ENCODE measurements at regions not wholly inside any gene's neighbourhood (a gene's known extent, or its start where the extent isn't known, plus 50 kb on each side); places are given as distances from the start of the nearest gene placed in this dataset.

DNA sequence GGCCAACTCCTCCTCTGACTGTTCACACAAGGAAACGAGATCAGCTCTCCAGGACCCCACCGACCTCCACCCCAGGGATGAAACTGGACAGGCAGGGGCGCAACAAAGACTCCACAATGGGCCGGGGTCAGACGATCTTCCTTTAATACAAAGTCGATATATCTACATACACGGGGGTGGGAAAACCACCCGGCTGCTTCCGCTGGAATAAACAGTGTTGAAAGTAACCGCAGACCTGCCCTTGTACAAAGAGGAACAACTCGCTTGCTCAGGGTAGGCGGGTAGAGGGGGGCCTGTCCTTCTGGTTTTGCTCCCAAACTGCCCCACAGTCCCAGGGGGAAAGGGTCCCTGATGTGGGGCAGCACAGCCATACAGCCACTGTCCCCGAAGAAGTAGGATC, 135.2 kb downstream of the PTPRS start:
- Histone ChIP-seq H3K4me1 (ENCODE audit: insufficient read depth, low read length) (no peaks in the 10 kb centered on the region), H3K9me3 (ENCODE audit: control insufficient read depth in 1 of 2, low read length in 2 of 2) (peaks cover 0 to 7% of the 10 kb centered on the region in 2 donors), H3K4me3 (ENCODE audit: low read length in 2 of 2) (no peak overlapping the region), H3K36me3 (ENCODE audit: insufficient read depth, low read length) (no peaks in the 10 kb centered on the region), H3K27ac (ENCODE audit: low read depth, low read length) (no peak overlapping the region), H3K27me3 (ENCODE audit: insufficient read depth, low read length) (no peaks in the 10 kb centered on the region)
- POLR2A ChIA-PET (ENCODE audit: partially characterized antibody): no interaction called here
- DNase-seq: peak in 1 of 5 donors; percentile 3
- H3K27ac Mint-ChIP-seq: peak overlapping the region in 1 of 7 donors; percentile 68
- H3K9me3 Mint-ChIP-seq: peaks cover 0 to 36% (median 23%) of the 10 kb centered on the region in 8 donors
- peak overlapping the region in 5 of 8 donors; percentile 21 to 70 (median 61) for H3K4me3 Mint-ChIP-seq
- intact Hi-C loops (cut with micrococcal nuclease): no loop called here
- CTCF ChIA-PET (ENCODE audit: partially characterized antibody): interaction anchor here (0.7 kb wide), 1 partner anchor 1138 kb away, joined by 3 read pairs; no protein-coding TSS in a partner anchor
- peaks cover 1 to 4% of the 10 kb centered on the region in 2 donors for H3K36me3 Mint-ChIP-seq
- peaks cover 0 to 7% (median 0%) of the 10 kb centered on the region in 4 donors for H3K4me1 Mint-ChIP-seq
- H3K27me3 Mint-ChIP-seq: no peaks in the 10 kb centered on the region

- Histone ChIP-seq H3K4me1 (ENCODE audit: insufficient read depth, low read length) (no peaks in the 10 kb centered on the region), H3K27me3 (ENCODE audit: insufficient read depth, low read length) (no peaks in the 10 kb centered on the region), H3K36me3 (ENCODE audit: insufficient read depth, low read length) (no peaks in the 10 kb centered on the region), H3K27ac (ENCODE audit: low read depth, low read length) (no peak overlapping the region), H3K9me3 (ENCODE audit: control insufficient read depth in 1 of 2, low read length in 2 of 2) (peaks cover 0 to 7% of the 10 kb centered on the region in 2 donors), H3K4me3 (ENCODE audit: low read length in 2 of 2) (no peak overlapping the region)
- intact Hi-C loops (cut with micrococcal nuclease): no loop called here
- Mint-ChIP-seq H3K27ac (no peak overlapping the region), H3K4me1 (peaks cover 0 to 7% (median 0%) of the 10 kb centered on the region in 4 donors), H3K9me3 (peaks cover 0 to 43% (median 24%) of the 10 kb centered on the region in 8 donors), H3K36me3 (peaks cover 1 to 4% of the 10 kb centered on the region in 2 donors), H3K4me3 (peak overlapping the region in 1 of 8 donors; percentile 10), H3K27me3 (no peaks in the 10 kb centered on the region)
- ChIA-PET CTCF (ENCODE audit: partially characterized antibody) (no interaction called here), POLR2A (ENCODE audit: partially characterized antibody) (no interaction called here)
- no peak for DNase-seq
Measured at GRCh38 chr19:5204212-5204611, 136.4 kb downstream of the PTPRS start.
